Body of pancreas (tissue), 4 donors: ENCODE measurements at regions not wholly inside any gene's neighbourhood (a gene's known extent, or its start where the extent isn't known, plus 50 kb on each side); places are given as distances from the start of the nearest gene placed in this dataset.

Source experiments
- POLR2A ChIP-seq, 3 donors: fragments of 450-650 bp; IDR thresholded peaks; one replicate each; pipeline ENCODE4 v1.6.1; 2016; ENCODE audit warnings: antibody characterized with exemption in 3 of 3, mild to moderate bottlenecking in 2 of 3
- TF ChIP-seq, protein P1 (sequence below), 7 experiments: fragments of 450-650 bp in 4 of 7; fragments of 200-600 bp in 3 of 7; sonication (generic) in 3 of 7; IDR thresholded peaks; one replicate each; pipeline ENCODE4 v1.5.1; 2016 to 2019; ENCODE audit warnings: antibody characterized with exemption in 7 of 7

DNA sequence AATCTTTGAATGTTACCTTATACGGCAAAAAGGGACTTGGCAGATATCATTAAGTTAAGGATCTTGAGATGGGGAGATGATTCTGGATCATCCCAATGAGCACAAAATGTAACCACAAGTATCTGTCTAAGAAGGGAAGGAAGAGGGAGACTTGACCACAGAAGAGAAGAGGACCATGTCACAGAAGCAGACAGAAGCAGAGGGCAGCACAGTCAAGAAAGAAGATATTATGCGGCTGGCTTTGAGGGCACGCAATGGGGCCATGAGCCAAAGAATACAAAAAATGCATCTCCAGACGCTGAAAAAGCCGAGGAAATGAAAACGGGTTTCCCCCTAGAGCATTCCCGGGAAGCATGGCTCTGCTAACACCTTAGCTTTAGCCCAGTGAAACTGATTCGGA is 225.3 kb downstream of the NR2F1-AS1 start:
- TF ChIP-seq, protein P1, sequence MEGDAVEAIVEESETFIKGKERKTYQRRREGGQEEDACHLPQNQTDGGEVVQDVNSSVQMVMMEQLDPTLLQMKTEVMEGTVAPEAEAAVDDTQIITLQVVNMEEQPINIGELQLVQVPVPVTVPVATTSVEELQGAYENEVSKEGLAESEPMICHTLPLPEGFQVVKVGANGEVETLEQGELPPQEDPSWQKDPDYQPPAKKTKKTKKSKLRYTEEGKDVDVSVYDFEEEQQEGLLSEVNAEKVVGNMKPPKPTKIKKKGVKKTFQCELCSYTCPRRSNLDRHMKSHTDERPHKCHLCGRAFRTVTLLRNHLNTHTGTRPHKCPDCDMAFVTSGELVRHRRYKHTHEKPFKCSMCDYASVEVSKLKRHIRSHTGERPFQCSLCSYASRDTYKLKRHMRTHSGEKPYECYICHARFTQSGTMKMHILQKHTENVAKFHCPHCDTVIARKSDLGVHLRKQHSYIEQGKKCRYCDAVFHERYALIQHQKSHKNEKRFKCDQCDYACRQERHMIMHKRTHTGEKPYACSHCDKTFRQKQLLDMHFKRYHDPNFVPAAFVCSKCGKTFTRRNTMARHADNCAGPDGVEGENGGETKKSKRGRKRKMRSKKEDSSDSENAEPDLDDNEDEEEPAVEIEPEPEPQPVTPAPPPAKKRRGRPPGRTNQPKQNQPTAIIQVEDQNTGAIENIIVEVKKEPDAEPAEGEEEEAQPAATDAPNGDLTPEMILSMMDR (IDR thresholded peaks at IDR 0.05): no peak
- no peak for TF ChIP-seq POLR2A (IDR thresholded peaks at IDR 0.05)
